ENCODE measurements at regions not wholly inside any gene's neighbourhood (a gene's known extent, or its start where the extent isn't known, plus 50 kb on each side); places are given as distances from the start of the nearest gene placed in this dataset.

- peak overlapping the region; percentile 60 for H3K27ac Mint-ChIP-seq (ENCODE audit: low read depth, unreplicated experiment)
- CTCF ChIA-PET, result interaction anchor here (0.6 kb wide), 1 partner anchor 447 kb away, joined by 4 read pairs; no protein-coding TSS in a partner anchor
- peak; percentile 47 for DNase-seq (ENCODE audit: unreplicated experiment)
- no peak for TF ChIP-seq CTCF (IDR thresholded peaks at IDR 0.05; ENCODE audit: unreplicated experiment)
- no TSS peak for BruUV-seq (replicated peaks)
- H3K4me3 Mint-ChIP-seq (ENCODE audit: unreplicated experiment), result no peak overlapping the region
- intact Hi-C loops (cut with micrococcal nuclease), result no loop called here
- peaks cover 17% of the 10 kb centered on the region for H3K4me1 Mint-ChIP-seq (ENCODE audit: insufficient read depth, unreplicated experiment)
- H3K9me3 Mint-ChIP-seq (ENCODE audit: unreplicated experiment), result no peaks in the 10 kb centered on the region
- no peaks in the 10 kb centered on the region for H3K27me3 Mint-ChIP-seq (ENCODE audit: insufficient read depth, unreplicated experiment)
- POLR2A ChIA-PET, result no interaction called here
- H3K36me3 Mint-ChIP-seq (ENCODE audit: insufficient read depth, unreplicated experiment), result no peaks in the 10 kb centered on the region
Observed at GRCh38 chr15:95875121-95875643, 455.3 kb upstream of the NR2F2 start.

- Mint-ChIP-seq H3K36me3 (ENCODE audit: insufficient read depth, unreplicated experiment) (no peaks in the 10 kb centered on the region), H3K27ac (ENCODE audit: low read depth, unreplicated experiment) (no peak overlapping the region), H3K9me3 (ENCODE audit: unreplicated experiment) (peaks cover 8% of the 10 kb centered on the region), H3K27me3 (ENCODE audit: insufficient read depth, unreplicated experiment) (no peaks in the 10 kb centered on the region), H3K4me3 (ENCODE audit: unreplicated experiment) (no peak overlapping the region), H3K4me1 (ENCODE audit: insufficient read depth, unreplicated experiment) (peaks cover 13% of the 10 kb centered on the region)
- ChIA-PET CTCF (interaction anchor here (0.7 kb wide), 1 partner anchor 73 kb away, joined by 3 read pairs; no protein-coding TSS in a partner anchor), POLR2A (no interaction called here)
- intact Hi-C loops (cut with micrococcal nuclease), result no loop called here
- no peak for TF ChIP-seq CTCF (IDR thresholded peaks at IDR 0.05; ENCODE audit: unreplicated experiment)
- DNase-seq (ENCODE audit: unreplicated experiment), result no peak
- BruUV-seq (replicated peaks), result no TSS peak
Observed at GRCh38 chr15:95880031-95880570, 450.4 kb upstream of the NR2F2 start.

- no TSS peak for BruUV-seq (replicated peaks)
Observed at GRCh38 chr15:95880630-95881029, 449.9 kb upstream of the NR2F2 start.

GRCh38 chr15:95883064-95883463 lies 447.4 kb upstream of the NR2F2 start:
- no peak for DNase-seq (ENCODE audit: unreplicated experiment)
- intact Hi-C loops (cut with micrococcal nuclease), result no loop called here
- BruUV-seq (replicated peaks), result no TSS peak
- peaks cover 14% of the 10 kb centered on the region for H3K4me1 Mint-ChIP-seq (ENCODE audit: insufficient read depth, unreplicated experiment)
- H3K27me3 Mint-ChIP-seq (ENCODE audit: insufficient read depth, unreplicated experiment), result no peaks in the 10 kb centered on the region
- H3K36me3 Mint-ChIP-seq (ENCODE audit: insufficient read depth, unreplicated experiment), result no peaks in the 10 kb centered on the region
- no peak for TF ChIP-seq CTCF (IDR thresholded peaks at IDR 0.05; ENCODE audit: unreplicated experiment)
- POLR2A ChIA-PET, result no interaction called here
- no peak overlapping the region for H3K4me3 Mint-ChIP-seq (ENCODE audit: unreplicated experiment)
- peaks cover 8% of the 10 kb centered on the region for H3K9me3 Mint-ChIP-seq (ENCODE audit: unreplicated experiment)
- no peak overlapping the region for H3K27ac Mint-ChIP-seq (ENCODE audit: low read depth, unreplicated experiment)
- CTCF ChIA-PET, result no interaction called here

More at GRCh38 chr15:95880630-95881029, 449.9 kb upstream of the NR2F2 start:
- Mint-ChIP-seq H3K36me3 (ENCODE audit: insufficient read depth, unreplicated experiment) (no peaks in the 10 kb centered on the region), H3K4me3 (ENCODE audit: unreplicated experiment) (no peak overlapping the region), H3K4me1 (ENCODE audit: insufficient read depth, unreplicated experiment) (peaks cover 7% of the 10 kb centered on the region), H3K27me3 (ENCODE audit: insufficient read depth, unreplicated experiment) (no peaks in the 10 kb centered on the region), H3K9me3 (ENCODE audit: unreplicated experiment) (peaks cover 8% of the 10 kb centered on the region), H3K27ac (ENCODE audit: low read depth, unreplicated experiment) (peak overlapping the region; percentile 6)
- ChIA-PET CTCF (no interaction called here), POLR2A (no interaction called here)
- TF ChIP-seq CTCF (IDR thresholded peaks at IDR 0.05; ENCODE audit: unreplicated experiment), result no peak
- intact Hi-C loops (cut with micrococcal nuclease), result no loop called here
- DNase-seq (ENCODE audit: unreplicated experiment), result no peak

All from MCF 10A (cell line).